OCI-LY7 (cell line): ENCODE measurements at regions not wholly inside any gene's neighbourhood (a gene's known extent, or its start where the extent isn't known, plus 50 kb on each side); places are given as distances from the start of the nearest gene placed in this dataset.

Experiments
- CTCF ChIP-seq: fragments of 200-600 bp; sonication (generic); conservative IDR thresholded peaks from 2 replicates; pipeline ENCODE4 v1.5.1; 2014; ENCODE audit warnings: mild to moderate bottlenecking, antibody characterized with exemption, low read length, moderate library complexity, mixed read lengths
- EZH2phosphoT487 ChIP-seq: fragments of 200-600 bp; sonication (generic); IDR thresholded peaks from 2 replicates; pipeline ENCODE4 v1.6.1; 2018; ENCODE audit warnings: low read depth, borderline replicate concordance, mild to moderate bottlenecking, mixed run types, antibody characterized with exemption, low read length, moderate library complexity, mixed read lengths

GRCh38 chr14:29993143-29993542, 65.5 kb upstream of the PRKD1 start:
- no peak for TF ChIP-seq CTCF
- TF ChIP-seq EZH2phosphoT487 = no peak
